ENCODE measurements at regions not wholly inside any gene's neighbourhood (a gene's known extent, or its start where the extent isn't known, plus 50 kb on each side); places are given as distances from the start of the nearest gene placed in this dataset.

DNA sequence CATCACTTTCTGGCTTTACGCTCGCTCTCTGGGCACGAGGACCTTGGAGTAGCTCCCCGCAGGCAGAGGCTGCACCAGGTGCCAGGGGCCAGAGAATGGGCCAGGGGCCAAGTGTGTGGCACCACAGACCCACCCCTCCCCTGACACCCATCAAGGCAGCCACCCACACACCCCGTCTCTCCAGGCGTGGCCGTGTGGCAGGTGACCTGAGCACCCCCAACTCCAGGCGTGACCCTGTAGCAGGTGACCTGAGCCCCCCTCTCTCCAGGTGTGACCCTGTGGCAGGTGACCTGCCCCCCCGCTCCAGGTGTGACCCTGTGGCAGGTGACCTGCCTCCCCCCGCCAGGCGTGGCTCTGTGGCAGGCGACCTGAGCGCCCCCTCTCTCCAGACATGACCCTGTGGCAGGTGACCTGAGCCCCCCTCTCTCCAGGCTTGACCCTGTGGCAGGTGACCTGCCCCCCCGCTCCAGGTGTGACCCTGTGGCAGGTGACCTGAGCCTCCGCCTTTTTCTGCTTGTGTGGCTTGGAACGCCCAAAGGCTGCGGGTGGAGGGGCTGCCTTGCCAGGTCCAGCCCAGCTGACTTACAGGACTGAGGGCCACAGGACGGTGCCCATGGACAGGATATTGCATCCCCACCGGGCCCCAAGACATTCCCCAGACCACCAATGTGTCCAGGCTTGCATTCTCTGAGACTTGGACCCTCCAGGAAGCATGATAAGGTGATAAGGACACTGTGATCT lies 667.2 kb downstream of the BRD1 start:
- TF ChIP-seq, protein P1, sequence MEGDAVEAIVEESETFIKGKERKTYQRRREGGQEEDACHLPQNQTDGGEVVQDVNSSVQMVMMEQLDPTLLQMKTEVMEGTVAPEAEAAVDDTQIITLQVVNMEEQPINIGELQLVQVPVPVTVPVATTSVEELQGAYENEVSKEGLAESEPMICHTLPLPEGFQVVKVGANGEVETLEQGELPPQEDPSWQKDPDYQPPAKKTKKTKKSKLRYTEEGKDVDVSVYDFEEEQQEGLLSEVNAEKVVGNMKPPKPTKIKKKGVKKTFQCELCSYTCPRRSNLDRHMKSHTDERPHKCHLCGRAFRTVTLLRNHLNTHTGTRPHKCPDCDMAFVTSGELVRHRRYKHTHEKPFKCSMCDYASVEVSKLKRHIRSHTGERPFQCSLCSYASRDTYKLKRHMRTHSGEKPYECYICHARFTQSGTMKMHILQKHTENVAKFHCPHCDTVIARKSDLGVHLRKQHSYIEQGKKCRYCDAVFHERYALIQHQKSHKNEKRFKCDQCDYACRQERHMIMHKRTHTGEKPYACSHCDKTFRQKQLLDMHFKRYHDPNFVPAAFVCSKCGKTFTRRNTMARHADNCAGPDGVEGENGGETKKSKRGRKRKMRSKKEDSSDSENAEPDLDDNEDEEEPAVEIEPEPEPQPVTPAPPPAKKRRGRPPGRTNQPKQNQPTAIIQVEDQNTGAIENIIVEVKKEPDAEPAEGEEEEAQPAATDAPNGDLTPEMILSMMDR (IDR thresholded peaks at IDR 0.05): no peak
- no peak for TF ChIP-seq ZFX (IDR thresholded peaks at IDR 0.05; ENCODE audit: borderline replicate concordance)
